K562 (cell line): ENCODE measurements at regions not wholly inside any gene's neighbourhood (a gene's known extent, or its start where the extent isn't known, plus 50 kb on each side); places are given as distances from the start of the nearest gene placed in this dataset.
A peak's percentile ranks its signal among the peaks of the same experiment; 100 is the strongest.

Experiments
- ATAC-seq: fragments of 200-7000 bp; cut with Tn5 transposase; 3 replicates; pipeline ENCODE4 v1.9.1; 2020; ENCODE audit warnings: moderate library complexity
- BruUV-seq: library from RNA; stranded (reverse); fragments of 400-500 nt; replicated peaks from 2 replicates; lab custom pipeline; 2021; lab: Mats Ljungman, UMichigan
- CTCF ChIA-PET: fragments of 300-600 bp; formaldehyde crosslinking; extraction: SDS; loops from one replicate; lab custom pipeline; 2021; ENCODE audit warnings: low intra/inter-chr PET ratio; lab: Yijun Ruan, JAX
- POLR2A ChIA-PET: fragments of 300-600, 350-650 bp; sonication (Branson Sonifier 250); formaldehyde crosslinking; extraction: SDS; loops from one replicate; lab custom pipeline; 2021; ENCODE audit warnings: antibody characterized with exemption, inconsistent platforms; lab: Yijun Ruan, JAX
- DNase-seq, 4 experiments: peaks; one replicate each; pipeline versions ENCODE4 v3.0.0 to v3.0.0-alpha.2; 2011 to 2018; ENCODE audit warnings: low spot score in 3 of 4, mixed read lengths in 3 of 4; ENCODE audit errors: extremely low read depth in 1 of 4
- FAIRE-seq: peaks from 2 replicates; lab custom pipeline; 2011; peaks lifted over from hg19 to GRCh38; lab: Jason Lieb, UNC
- H2AFZ ChIP-seq: 2 replicates; pipeline ENCODE4 v1.6.0; 2011; ENCODE audit warnings: low read depth, low read length, control low read depth, inconsistent platforms
- H3K27ac ChIP-seq: fragments of 200-600 bp; 3 replicates; pipeline ENCODE4 v1.8.0; 2011; ENCODE audit warnings: low read depth, mild to moderate bottlenecking, control low read depth, inconsistent platforms, low read length, moderate library complexity, mixed read lengths; ENCODE audit errors: extremely low read depth
- H3K27me3 ChIP-seq, 2 experiments: fragments of 300-600 bp in 1 of 2; 2 replicates in 1 of 2; 3 replicates in 1 of 2; pipeline versions ENCODE4 v1.6.0 to v1.8.0; 2011; ENCODE audit warnings: inconsistent platforms in 2 of 2, low read length in 2 of 2, mild to moderate bottlenecking in 1 of 2, mixed read lengths in 1 of 2, moderate library complexity in 1 of 2; ENCODE audit not compliant: control insufficient read depth in 2 of 2, insufficient read depth in 2 of 2
- H3K36me3 ChIP-seq: fragments of 300-600 bp; 3 replicates; pipeline ENCODE4 v1.8.0; 2011; ENCODE audit warnings: mild to moderate bottlenecking, low read length, inconsistent platforms; ENCODE audit not compliant: control insufficient read depth, insufficient read depth
- H3K4me1 ChIP-seq, 2 experiments: fragments of 200-600 bp in 1 of 2; replicated peaks in 1 of 2; 2 replicates in 1 of 2; 3 replicates in 1 of 2; pipeline versions ENCODE4 v1.5.1 to v1.8.0; 2011; ENCODE audit warnings: inconsistent platforms in 2 of 2, low read length in 2 of 2, mild to moderate bottlenecking in 1 of 2, mixed read lengths in 1 of 2, moderate library complexity in 1 of 2; ENCODE audit not compliant: control insufficient read depth in 2 of 2, insufficient read depth in 2 of 2
- H3K4me2 ChIP-seq: 2 replicates; pipeline ENCODE4 v1.6.1; 2011; ENCODE audit warnings: low read length, control low read depth, inconsistent platforms, mixed read lengths; ENCODE audit not compliant: insufficient read depth
- H3K4me3 ChIP-seq: fragments of 200-600 bp; sonication (generic), shearing (Covaris generic); 2 replicates; pipeline ENCODE4 v1.5.1; 2016; ENCODE audit warnings: control low read depth, inconsistent platforms
- H3K79me2 ChIP-seq: fragments of 200-600 bp; 3 replicates; pipeline ENCODE4 v1.8.0; 2011; ENCODE audit warnings: low read length, inconsistent platforms; ENCODE audit not compliant: control insufficient read depth, insufficient read depth
- H3K9ac ChIP-seq, 2 experiments: 2 replicates each; pipeline versions ENCODE4 v1.6.0 to v1.6.1; 2011; ENCODE audit warnings: low read depth in 2 of 2, low read length in 2 of 2, control low read depth in 1 of 2, inconsistent platforms in 1 of 2, mild to moderate bottlenecking in 1 of 2, mixed read lengths in 1 of 2; ENCODE audit not compliant: insufficient read depth in 1 of 2
- H3K9me1 ChIP-seq: one replicate; pipeline ENCODE4 v1.6.0; 2011; ENCODE audit warnings: inconsistent platforms, mild to moderate bottlenecking, low read length, moderate library complexity; ENCODE audit not compliant: control insufficient read depth, insufficient read depth
- H3K9me3 ChIP-seq: replicated peaks from 2 replicates; pipeline ENCODE4 v1.5.1; 2011; ENCODE audit warnings: low read depth, low read length, inconsistent platforms; ENCODE audit not compliant: control insufficient read depth, insufficient read depth
- H4K20me1 ChIP-seq: replicated peaks from 2 replicates; pipeline ENCODE4 v1.6.1; 2011; ENCODE audit warnings: low read length, inconsistent platforms, mixed read lengths; ENCODE audit not compliant: control insufficient read depth, insufficient read depth
- FOXP1 ChIP-seq: sonication (generic); formaldehyde crosslinking; IDR thresholded peaks from 2 replicates; pipeline ENCODE4 v1.8.0; 2022; ENCODE audit warnings: mild to moderate bottlenecking, missing genetic modification reagents
- HDAC1 ChIP-seq, 2 experiments: fragments of 450-650 bp; IDR thresholded peaks; 2 replicates each; pipeline ENCODE4 v1.6.1; 2016 to 2017; ENCODE audit warnings: inconsistent platforms in 1 of 2, mild to moderate bottlenecking in 1 of 2, moderate library complexity in 1 of 2
- HDGF ChIP-seq: fragments of 450-650 bp; IDR thresholded peaks from 2 replicates; pipeline ENCODE4 v1.6.1; 2016
- ILK ChIP-seq: fragments of 450-650 bp; IDR thresholded peaks from 2 replicates; pipeline ENCODE4 v1.6.1; 2016; ENCODE audit warnings: missing genetic modification characterization, low read depth, mild to moderate bottlenecking, missing compliant biosample characterization, moderate library complexity, borderline replicate concordance
- MXI1 ChIP-seq: IDR thresholded peaks from 2 replicates; pipeline ENCODE4 v1.6.1; 2011; ENCODE audit warnings: low read depth, mild to moderate bottlenecking, improper control_type of control experiment, low read length
- RBBP5 ChIP-seq: fragments of 200-600 bp; sonication (generic); IDR thresholded peaks from 2 replicates; pipeline ENCODE4 v1.6.1; 2012; ENCODE audit warnings: borderline replicate concordance, mild to moderate bottlenecking, low read length, control low read depth, inconsistent platforms; ENCODE audit not compliant: insufficient read depth, poor library complexity, severe bottlenecking
- UBTF ChIP-seq, 2 experiments: IDR thresholded peaks; 2 replicates each; pipeline ENCODE4 v1.6.1; 2012; ENCODE audit warnings: improper control_type of control experiment in 2 of 2, low read depth in 2 of 2, low read length in 2 of 2, borderline replicate concordance in 1 of 2
- ZSCAN32 ChIP-seq: fragments of 450-650 bp; formaldehyde crosslinking; IDR thresholded peaks from 2 replicates; pipeline ENCODE4 v1.4.0; 2020; ENCODE audit warnings: mild to moderate bottlenecking, moderate library complexity
- WGBS: fragments of 100-300 bp; shearing (Covaris generic); methylation state at CpG from one replicate; pipeline ENCODE4 v1.1.6; 2016; ENCODE audit warnings: low coverage, mixed read lengths; ENCODE audit not compliant: insufficient coverage; ENCODE audit errors: missing lambda C conversion rate; 5-methylcytosine and 5-hydroxymethylcytosine counted together
- in situ Hi-C: fragments of 300-500 bp; cut with MboI; formaldehyde crosslinking; loops from 4 replicates; pipeline ENCODE4 v1.15.0; 2018; ENCODE audit warnings: inconsistent platforms, mixed read lengths
- intact Hi-C: fragments of 100-400 bp; cut with micrococcal nuclease; formaldehyde crosslinking; loops from 2 replicates; pipeline ENCODE4 v1.14.2; 2022
- TF ChIP-seq, protein P1 (sequence below): sonication (generic); formaldehyde crosslinking; IDR thresholded peaks from 2 replicates; pipeline ENCODE4 v1.9.0; 2022; ENCODE audit warnings: mild to moderate bottlenecking, missing genetic modification reagents

DNA sequence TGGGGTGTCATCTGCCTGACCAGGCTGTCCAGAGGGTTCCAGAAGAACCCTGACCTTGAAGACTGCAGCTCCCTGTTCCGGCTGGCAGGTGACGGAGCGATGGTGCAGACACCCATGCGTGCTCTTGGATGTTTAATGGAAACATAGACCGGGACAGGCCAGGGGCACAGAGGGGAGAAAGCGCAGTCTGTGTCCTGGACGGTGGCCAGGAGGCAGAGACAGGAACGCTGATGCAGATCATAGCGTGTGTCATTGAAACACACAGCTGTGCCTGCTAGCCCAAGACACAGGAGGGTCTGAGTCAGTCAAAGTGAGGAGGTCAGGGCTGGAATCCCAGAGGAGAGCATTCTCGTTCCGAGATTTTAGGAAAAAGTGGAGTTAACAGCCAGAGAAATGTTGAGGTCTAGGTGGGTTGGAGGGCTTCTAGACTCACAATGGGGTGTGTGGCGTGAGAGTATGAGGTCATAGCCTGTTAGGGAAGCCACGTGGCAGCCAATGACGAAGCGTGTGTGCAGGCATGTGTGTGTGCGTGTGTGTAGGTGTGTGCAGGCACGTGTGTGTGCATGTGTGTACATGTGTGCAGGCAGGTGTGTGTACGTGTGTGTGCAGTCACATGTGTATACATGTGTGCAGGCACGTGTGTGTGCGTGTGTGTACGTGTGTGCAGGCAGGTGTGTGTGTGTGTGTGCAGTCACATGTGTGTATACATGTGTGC, 167.0 kb downstream of the ERMARD start (continued):
- no peak for TF ChIP-seq UBTF (IDR thresholded peaks at IDR 0.05; ENCODE audit: borderline replicate concordance in 1 of 2, low read depth in 2 of 2, low read length in 2 of 2)
- TF ChIP-seq FOXP1, result no peak
- no peak for TF ChIP-seq HDAC1 (IDR thresholded peaks at IDR 0.05)
- no peak for TF ChIP-seq MXI1
- no peak for TF ChIP-seq ZSCAN32 (CRISPR knock-in tag)
- no peak for TF ChIP-seq ILK (tag)
- no peak for TF ChIP-seq RBBP5

DNA sequence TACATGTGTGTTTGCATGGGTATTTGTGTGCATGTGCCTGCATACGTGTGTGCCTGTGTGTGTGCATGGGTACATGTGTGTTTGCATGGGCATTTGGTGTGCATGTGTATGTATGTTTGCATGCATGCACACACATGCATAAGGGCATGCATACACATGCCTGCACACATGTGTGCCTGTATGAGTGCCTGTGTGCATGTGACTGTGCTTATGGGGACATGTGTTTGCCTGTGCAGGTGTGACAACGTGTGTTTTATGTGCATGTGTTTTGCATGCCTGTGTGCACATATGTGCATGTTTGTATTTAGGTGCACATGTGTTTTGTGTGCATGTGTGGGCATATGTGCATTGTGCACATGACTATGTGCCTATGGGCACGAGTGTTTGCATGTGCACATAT, 165.7 kb downstream of the ERMARD start:
- peaks cover 9% of the 10 kb centered on the region for H3K9me3 ChIP-seq
- H3K27me3 ChIP-seq, result peaks cover 3 to 43% of the 10 kb centered on the region in 2 experiments; a peak in 2 of 5 replicates
- no peak overlapping the region for H3K9ac ChIP-seq
- no peak for FAIRE-seq
- 0% methylated on average over 3 of the region's 3 CpGs for WGBS
- ATAC-seq, result no peak
- H3K79me2 ChIP-seq, result no peaks in the 10 kb centered on the region
- H3K27ac ChIP-seq, result no peak overlapping the region
- H3K4me3 ChIP-seq, result no peak overlapping the region
- no peak for DNase-seq
- no peaks in the 10 kb centered on the region for H3K36me3 ChIP-seq
- H3K4me2 ChIP-seq, result no peak overlapping the region
- ChIA-PET CTCF (no interaction called here), POLR2A (no interaction called here)
- intact Hi-C loops, result no loop called here
- H3K9me1 ChIP-seq, result no peaks in the 10 kb centered on the region
- BruUV-seq, result no TSS peak
- H4K20me1 ChIP-seq, result no peaks in the 10 kb centered on the region
- no peak for TF ChIP-seq HDGF
- TF ChIP-seq, protein P1, sequence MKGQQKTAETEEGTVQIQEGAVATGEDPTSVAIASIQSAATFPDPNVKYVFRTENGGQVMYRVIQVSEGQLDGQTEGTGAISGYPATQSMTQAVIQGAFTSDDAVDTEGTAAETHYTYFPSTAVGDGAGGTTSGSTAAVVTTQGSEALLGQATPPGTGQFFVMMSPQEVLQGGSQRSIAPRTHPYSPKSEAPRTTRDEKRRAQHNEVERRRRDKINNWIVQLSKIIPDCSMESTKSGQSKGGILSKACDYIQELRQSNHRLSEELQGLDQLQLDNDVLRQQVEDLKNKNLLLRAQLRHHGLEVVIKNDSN, result 0 out of 2 replicates have a peak, but pooled peaks have one; percentile 9
- TF ChIP-seq, all 486 proteins: peak for 1
- H2AFZ ChIP-seq, result no peak overlapping the region
- in situ Hi-C loops, result no loop called here
- peaks cover 0 to 13% of the 10 kb centered on the region in 2 experiments; a peak in 3 of 5 replicates for H3K4me1 ChIP-seq
